DMS53 treated with DMSO at 0.1 percent for 48 hours (cell line): ENCODE measurements at regions not wholly inside any gene's neighbourhood (a gene's known extent, or its start where the extent isn't known, plus 50 kb on each side); places are given as distances from the start of the nearest gene placed in this dataset.

Source experiments
- DNase-seq: peaks from one replicate; lab custom pipeline; 2025; ENCODE audit not compliant: unreplicated experiment; lab: John Stamatoyannopoulos, UW

- DNase-seq = no peak
Observed at GRCh38 chr3:34696831-34697230, 898.4 kb downstream of the PDCD6IP start.

DNA sequence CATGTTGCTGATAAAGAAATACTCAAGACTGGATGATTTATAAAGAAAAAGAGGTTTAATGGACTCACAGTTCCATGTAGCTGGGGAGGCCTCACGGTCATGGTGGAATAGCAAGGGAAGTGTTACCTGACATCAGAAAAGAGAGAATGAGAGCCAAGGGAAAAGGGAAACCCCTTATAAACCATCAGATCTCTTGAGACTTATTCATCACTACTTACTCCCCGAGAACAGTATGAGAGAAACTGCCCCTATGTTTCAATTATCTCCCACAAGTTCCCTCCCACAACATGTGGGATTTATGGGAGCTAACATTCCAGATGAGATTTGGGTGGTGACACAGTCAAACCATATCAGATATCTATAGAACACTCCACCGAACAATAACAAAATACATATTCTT lies 904.6 kb downstream of the PDCD6IP start:
- no peak for DNase-seq

GRCh38 chr3:34724916-34725499 lies 914.3 kb upstream of the ARPP21 start:
- DNase-seq = no peak

GRCh38 chr3:34725774-34726173 lies 913.6 kb upstream of the ARPP21 start:
- DNase-seq = no peak

- DNase-seq = no peak
Observed at GRCh38 chr3:34727700-34728099, 911.6 kb upstream of the ARPP21 start.

GRCh38 chr3:34742151-34742550 lies 897.2 kb upstream of the ARPP21 start:
- DNase-seq = no peak

- DNase-seq = no peak
Observed at GRCh38 chr3:34758630-34759261, 880.6 kb upstream of the ARPP21 start.

- no peak for DNase-seq
Observed at GRCh38 chr3:34777386-34777785, 861.9 kb upstream of the ARPP21 start.

DNA sequence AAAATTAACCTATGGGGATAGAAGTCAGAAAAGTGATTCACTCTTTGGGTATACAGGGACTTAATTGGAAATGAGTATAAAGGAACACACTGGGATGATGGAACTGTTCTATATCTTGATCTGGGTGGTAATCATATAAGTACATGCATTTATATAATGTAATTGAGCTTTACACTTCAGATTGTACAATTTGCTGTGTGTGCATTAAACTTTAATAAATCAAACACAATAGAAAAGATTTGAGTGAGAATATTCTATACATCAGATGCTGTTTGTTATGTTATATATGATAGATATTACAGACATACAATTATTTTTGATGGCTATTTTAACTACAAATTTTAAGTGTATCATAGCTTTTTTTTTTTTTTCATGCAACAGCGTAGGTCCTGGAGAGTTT lies 860.2 kb upstream of the ARPP21 start:
- no peak for DNase-seq

DNA sequence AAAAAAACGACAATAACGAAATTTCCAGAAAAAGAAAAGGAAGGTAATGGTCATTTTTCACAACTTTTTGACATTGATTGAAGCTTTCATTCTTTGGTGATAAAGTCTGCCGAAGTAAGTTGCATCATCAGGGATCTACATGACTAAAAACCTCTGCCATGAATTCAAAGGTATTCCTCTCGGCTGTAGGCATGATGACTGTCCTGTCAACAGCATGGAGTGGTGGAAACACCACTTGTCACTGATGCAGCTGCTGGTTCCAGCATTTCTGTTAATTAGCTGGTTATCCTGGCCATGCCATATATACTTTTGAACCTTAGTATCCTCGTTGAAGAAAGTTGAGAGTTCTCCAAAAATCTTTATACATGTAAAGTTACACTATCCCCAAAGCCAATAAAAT lies 859.0 kb upstream of the ARPP21 start:
- no peak for DNase-seq

GRCh38 chr3:34780973-34781372 lies 858.4 kb upstream of the ARPP21 start:
- DNase-seq = no peak

DNA sequence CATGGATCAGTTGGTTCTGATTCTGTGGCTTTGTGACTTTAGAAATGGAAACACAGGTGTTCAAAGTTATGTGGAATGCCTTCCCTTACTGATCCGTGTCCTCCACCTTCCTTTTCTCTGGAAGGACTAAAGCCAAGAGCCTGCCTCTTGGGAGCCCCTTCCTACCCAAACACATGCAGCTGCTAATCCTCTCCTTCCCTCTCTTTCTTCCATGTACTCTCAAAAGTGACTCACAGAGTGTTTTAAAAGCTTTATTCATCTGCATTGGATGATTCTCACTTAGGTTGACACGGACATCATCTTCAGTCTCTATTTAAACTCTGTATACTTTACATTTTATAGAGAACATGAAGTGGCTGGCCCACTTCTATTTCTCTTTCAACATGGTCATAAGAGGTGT lies 856.5 kb upstream of the ARPP21 start:
- no peak for DNase-seq

DNA sequence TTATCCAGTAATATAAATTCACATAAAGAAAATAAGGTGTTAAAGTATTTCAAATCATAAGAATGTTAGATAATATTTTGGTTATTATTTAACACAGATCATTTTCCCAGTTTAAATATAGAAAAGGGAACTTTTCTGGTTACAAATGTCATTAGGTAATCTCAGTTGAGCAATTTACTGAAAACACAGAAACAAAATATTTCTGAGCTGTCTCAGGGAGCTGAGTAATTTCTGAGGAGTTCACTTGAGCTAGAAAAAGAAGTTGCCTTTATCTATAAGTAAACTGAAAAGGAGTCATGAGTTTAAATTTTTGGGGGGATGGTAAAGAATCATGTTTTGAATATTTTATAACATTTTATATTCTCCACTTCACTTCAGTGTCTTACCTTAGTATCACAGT lies 855.4 kb upstream of the ARPP21 start:
- no peak for DNase-seq

DNA sequence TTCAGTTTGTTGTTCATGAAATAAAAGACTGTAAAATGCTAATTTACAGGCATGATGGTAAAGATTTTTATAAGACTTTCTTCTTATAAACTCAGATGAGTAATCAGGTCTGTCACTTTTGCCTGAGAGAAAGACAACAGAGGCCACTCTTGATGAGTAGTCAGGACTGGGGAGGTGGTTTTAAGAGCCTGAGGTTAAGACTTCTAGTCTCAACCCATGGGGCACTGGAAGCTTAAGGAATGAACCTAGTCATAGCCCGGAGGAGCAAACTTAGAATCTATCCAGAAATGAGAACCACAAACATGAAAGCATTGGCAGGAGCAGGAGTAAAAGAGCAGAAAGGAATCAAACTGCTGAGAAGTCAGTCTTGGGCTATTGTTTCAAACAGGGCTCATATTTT lies 846.3 kb upstream of the ARPP21 start:
- no peak for DNase-seq

- no peak for DNase-seq
Observed at GRCh38 chr3:34807611-34808010, 831.7 kb upstream of the ARPP21 start.

DNA sequence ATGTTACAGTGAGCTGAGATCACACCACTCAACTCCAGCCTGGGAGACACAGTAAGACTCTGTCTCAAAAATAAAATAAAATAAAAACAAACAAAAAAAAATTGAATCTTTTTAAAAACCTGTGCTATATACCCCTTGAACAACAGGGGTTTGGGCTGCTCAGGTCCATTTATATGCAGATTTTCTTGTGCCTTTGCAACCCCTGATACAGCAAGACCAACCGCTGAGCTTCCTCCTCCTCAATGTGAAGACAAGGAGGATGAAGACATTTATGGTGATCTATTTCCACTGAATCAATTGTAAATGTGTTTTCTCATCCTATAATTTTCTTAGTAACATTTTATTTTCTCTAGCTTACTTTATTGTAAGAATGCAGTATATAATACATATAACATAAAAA lies 831.0 kb upstream of the ARPP21 start:
- no peak for DNase-seq

DNA sequence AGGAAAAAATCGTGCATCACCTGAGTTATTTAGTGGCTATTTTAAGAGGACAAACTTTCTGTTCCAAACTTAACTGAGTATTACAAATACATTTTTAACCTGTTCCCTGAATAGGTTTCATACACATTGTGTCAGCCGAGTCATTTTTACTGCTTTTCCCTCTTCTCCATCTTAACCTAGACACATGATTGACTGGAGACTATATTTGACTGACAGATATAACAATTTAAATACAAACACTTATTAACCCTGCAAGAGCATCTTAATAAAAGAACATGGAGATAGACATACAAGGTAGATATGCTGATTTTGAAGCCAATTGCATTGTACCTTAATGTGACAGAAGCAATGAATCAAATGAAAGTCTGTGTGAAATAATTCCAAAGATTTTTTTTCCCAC lies 810.5 kb upstream of the ARPP21 start:
- no peak for DNase-seq

DNA sequence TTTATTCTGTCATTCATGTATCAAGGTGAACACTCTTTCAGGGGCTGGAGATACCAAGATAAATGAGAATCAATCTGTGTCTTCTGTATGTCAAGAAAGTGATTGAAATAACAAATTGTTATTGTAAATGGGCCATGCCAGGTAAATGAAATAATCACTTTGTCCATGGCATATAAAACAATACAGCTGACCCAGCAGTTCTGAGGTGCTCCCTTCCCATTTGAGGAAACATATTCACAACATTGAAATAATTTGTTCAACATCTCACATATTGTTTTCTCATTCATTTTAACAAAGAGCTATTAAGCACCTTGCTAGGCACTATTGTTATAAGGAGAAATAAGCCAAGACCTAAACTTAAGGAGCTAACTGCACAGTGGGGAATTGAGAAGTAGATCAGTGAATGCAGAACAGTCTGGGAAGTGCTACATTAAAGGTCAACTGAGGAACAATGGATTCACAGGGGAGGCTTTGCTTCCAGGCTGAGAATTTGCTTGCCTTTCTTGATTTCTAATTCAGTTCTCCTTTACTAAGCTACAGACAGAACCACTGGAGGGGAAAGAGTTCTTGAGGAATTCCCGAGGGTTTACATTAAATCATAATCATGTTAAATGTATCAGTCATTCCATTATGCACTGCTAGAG lies 806.3 kb upstream of the ARPP21 start:
- no peak for DNase-seq

DNA sequence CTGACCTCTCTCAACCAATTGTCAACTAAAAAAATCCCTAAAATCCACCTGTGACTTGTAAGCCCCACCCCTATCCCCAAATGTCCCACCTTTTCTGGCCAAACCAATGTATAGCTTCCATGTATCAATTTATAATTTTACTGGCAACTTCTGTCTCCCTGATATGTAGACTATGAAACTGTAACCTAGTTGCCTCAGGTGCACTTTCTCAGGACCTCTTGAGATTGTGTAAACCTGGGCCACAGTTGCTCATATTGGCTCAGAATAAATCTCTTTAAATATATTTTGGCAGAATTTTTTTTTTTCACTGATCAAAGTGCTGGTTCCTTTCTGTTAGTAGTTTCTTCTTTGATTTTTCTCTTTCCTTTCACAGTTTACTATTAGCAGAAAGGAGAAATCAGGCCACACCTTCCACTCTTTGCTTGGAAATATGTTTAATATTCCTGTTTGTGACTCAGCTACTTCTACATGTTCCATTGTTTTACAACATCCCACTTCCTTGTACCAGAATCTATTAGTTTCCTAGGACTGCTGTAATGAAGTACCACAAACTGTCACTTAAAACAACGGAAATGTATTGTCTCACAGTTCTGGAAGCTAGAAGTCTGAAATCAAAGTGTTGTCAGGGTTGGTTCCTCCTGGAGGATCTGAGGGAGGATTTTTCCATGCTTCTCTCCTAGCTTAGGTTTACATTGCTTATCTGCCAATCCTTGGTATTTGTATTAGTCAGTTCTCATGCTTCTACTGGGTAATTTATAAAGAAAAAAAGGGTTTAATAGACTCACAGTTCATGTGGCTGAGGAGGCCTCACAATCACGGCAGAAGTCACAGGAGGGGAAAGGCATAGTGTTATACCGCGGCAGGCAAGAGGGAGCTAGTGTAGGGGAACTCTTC lies 801.2 kb upstream of the ARPP21 start:
- DNase-seq = no peak

DNA sequence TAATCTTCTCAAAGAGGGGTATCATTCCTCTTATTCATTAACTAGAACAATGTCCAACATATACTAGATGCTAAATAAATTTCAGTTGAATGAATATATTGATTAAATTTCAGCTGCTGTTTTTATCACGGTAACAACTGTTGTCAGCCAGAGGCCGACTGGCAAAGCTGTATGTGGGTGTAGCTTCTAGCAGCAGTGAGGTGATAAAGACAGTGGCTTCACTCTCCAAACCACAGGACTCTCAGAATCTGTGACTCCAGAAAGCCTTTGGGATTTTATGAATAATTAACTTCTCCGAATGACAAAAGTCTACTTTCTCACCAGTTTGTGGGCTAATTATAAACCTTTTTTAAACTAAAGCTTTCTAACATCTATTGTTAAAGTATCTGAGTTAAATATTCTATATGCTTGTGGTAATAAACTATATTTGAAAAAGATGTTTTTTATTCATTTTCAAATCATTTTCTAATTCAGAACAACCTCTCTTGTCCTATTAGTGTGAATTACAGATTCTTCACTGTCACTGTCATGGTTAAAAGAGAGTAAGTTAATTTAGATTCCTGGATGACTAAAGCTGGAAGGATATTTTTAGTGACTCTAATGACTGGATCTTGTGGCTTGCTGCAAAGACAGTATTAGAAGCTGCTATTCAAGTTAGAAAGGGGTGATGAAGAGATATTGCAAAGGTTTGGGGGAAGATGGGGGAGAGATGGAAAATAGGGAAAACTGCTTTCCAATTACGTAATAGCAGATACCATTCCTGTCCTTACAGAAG lies 796.4 kb upstream of the ARPP21 start:
- no peak for DNase-seq

DNA sequence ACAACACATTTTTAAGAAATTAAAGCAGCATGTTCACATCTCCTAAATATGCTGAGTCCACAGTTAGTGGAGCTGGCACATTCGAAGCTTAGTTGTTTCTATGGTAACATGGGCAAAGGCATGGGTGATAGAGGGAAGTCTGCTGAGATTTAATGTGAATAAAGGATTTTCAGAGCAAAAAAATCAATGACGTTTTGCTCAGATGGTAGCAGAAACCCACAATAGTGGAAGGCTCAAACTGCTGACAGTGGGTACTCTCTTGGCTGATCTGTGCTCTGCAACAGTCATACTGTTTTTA lies 795.1 kb upstream of the ARPP21 start:
- DNase-seq = no peak
